ENCODE measurements at regions not wholly inside any gene's neighbourhood (a gene's known extent, or its start where the extent isn't known, plus 50 kb on each side); places are given as distances from the start of the nearest gene placed in this dataset.

DNA sequence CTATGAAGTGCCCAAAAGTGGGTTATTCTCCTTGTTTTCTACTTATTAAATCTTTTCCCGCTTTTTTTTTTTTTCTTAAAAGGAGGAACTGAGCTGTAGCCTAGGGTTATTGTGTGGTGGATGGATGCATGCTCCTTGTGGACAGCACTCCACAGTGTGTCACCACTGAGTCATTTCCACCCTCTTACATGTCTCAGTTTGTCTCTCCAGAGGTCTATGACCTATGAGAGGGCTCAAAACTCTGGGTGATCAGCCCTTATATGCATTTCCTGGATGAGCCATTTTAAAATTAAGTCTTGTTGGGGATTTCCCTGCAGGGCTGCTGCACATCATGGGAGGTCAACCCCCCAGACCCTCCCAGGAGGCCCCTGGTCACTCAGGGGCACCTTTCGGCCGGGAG is 102.2 kb upstream of the MOCS2 start:
- Histone ChIP-seq H3K27me3 (no peaks in the 10 kb centered on the region), H3K9me3 (no peaks in the 10 kb centered on the region), H3K4me1 (no peaks in the 10 kb centered on the region), H3K36me3 (no peaks in the 10 kb centered on the region), H3K4me3 (no peak overlapping the region), H3K27ac (no peak overlapping the region)
- intact Hi-C loops (cut with DNase I; ENCODE audit: low total_unique reads) (no loop called here), in situ Hi-C loops (cut with MboI; ENCODE audit: low pct_ligation_motif_present in 1 of 4, low pct_unique_long_range_greater_than_20kb in 1 of 4, low sequenced_read_pairs in 3 of 4) (no loop called here)
- TF ChIP-seq, protein P1, sequence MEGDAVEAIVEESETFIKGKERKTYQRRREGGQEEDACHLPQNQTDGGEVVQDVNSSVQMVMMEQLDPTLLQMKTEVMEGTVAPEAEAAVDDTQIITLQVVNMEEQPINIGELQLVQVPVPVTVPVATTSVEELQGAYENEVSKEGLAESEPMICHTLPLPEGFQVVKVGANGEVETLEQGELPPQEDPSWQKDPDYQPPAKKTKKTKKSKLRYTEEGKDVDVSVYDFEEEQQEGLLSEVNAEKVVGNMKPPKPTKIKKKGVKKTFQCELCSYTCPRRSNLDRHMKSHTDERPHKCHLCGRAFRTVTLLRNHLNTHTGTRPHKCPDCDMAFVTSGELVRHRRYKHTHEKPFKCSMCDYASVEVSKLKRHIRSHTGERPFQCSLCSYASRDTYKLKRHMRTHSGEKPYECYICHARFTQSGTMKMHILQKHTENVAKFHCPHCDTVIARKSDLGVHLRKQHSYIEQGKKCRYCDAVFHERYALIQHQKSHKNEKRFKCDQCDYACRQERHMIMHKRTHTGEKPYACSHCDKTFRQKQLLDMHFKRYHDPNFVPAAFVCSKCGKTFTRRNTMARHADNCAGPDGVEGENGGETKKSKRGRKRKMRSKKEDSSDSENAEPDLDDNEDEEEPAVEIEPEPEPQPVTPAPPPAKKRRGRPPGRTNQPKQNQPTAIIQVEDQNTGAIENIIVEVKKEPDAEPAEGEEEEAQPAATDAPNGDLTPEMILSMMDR (IDR thresholded peaks at IDR 0.05), result no peak
- 84 to 100% methylated on average over 1 to 3 of the region's 3 CpGs for WGBS, 2 donors (ENCODE audit: low coverage in 1 of 2)
- DNase-seq, result no peak

DNA sequence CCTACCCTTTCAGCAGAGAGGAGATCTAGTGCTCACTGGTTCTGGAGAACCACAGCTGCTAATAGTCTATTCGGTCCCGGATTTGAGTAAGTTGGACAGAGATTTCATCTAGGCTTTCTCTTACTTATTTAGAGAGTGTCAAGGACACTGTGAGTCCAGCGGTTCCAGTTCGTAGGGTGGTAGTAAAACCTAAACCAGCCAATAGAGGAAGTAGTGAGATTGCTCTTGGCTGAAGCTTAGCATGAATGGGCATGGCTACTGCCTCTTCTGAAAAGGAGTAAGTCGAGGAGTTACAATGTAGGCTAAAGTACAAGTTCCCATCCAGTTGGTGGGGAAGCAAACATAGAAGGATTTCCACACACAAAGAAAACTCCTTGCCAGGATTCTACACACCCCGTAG is 109.6 kb upstream of the MOCS2 start:
- H3K36me3 ChIP-seq, result no peaks in the 10 kb centered on the region
- H3K9me3 ChIP-seq, result peaks cover 0 to 4% of the 10 kb centered on the region in 2 donors
- intact Hi-C loops (cut with DNase I; ENCODE audit: low total_unique reads) (no loop called here), in situ Hi-C loops (cut with MboI; ENCODE audit: low pct_ligation_motif_present in 1 of 4, low pct_unique_long_range_greater_than_20kb in 1 of 4, low sequenced_read_pairs in 3 of 4) (no loop called here)
- no peak overlapping the region for H3K27ac ChIP-seq
- no peak for DNase-seq
- TF ChIP-seq EP300 (IDR thresholded peaks at IDR 0.05; ENCODE audit: low read depth) (no peak), POLR2AphosphoS5 (IDR thresholded peaks at IDR 0.05) (no peak), POLR2A (IDR thresholded peaks at IDR 0.05) (no peak)
- TF ChIP-seq, protein P1 (IDR thresholded peaks at IDR 0.05), result no peak
- WGBS, 2 donors (ENCODE audit: low coverage in 1 of 2), result 60 to 74% methylated on average over 3 to 6 of the region's 6 CpGs
- no peaks in the 10 kb centered on the region for H3K4me1 ChIP-seq
- no peak overlapping the region for H3K4me3 ChIP-seq
- H3K27me3 ChIP-seq, result no peaks in the 10 kb centered on the region

DNA sequence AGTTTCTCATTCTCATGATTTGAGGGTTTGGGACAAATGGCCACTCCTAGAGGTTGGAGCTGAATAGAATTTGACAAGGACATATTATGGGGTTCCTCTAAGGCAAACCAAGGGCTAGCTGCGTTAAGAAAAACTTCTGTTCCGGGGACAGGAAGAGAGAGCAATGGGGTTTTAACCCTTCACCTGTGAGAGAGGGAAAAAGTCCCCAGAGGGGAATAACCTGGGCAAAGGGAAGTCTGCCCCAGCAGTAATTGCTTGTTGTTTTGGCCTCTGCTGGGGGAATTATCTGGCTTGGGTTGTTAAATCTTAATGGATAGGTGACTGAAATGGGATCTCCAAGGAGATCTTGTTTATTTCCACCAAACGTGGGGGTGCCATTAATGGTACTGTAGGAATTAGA is 110.1 kb upstream of the MOCS2 start:
- no peak overlapping the region for H3K27ac ChIP-seq
- in situ Hi-C loops (cut with MboI; ENCODE audit: low pct_ligation_motif_present in 1 of 4, low pct_unique_long_range_greater_than_20kb in 1 of 4, low sequenced_read_pairs in 3 of 4), result no loop called here
- DNase-seq, result no peak
- 73 to 76% methylated on average over 3 of the region's 3 CpGs for WGBS, 2 donors (ENCODE audit: low coverage in 1 of 2)
- no peaks in the 10 kb centered on the region for H3K27me3 ChIP-seq
- intact Hi-C loops (cut with DNase I; ENCODE audit: low total_unique reads), result no loop called here
- no peaks in the 10 kb centered on the region for H3K36me3 ChIP-seq
- TF ChIP-seq, protein P1 (IDR thresholded peaks at IDR 0.05), result no peak
- no peak for TF ChIP-seq POLR2AphosphoS5 (IDR thresholded peaks at IDR 0.05)
- TF ChIP-seq POLR2A (IDR thresholded peaks at IDR 0.05), result no peak
- no peak for TF ChIP-seq EP300 (IDR thresholded peaks at IDR 0.05; ENCODE audit: low read depth)
- H3K4me1 ChIP-seq, result no peaks in the 10 kb centered on the region
- H3K9me3 ChIP-seq, result peaks cover 0 to 4% of the 10 kb centered on the region in 2 donors
- H3K4me3 ChIP-seq, result no peak overlapping the region

DNA sequence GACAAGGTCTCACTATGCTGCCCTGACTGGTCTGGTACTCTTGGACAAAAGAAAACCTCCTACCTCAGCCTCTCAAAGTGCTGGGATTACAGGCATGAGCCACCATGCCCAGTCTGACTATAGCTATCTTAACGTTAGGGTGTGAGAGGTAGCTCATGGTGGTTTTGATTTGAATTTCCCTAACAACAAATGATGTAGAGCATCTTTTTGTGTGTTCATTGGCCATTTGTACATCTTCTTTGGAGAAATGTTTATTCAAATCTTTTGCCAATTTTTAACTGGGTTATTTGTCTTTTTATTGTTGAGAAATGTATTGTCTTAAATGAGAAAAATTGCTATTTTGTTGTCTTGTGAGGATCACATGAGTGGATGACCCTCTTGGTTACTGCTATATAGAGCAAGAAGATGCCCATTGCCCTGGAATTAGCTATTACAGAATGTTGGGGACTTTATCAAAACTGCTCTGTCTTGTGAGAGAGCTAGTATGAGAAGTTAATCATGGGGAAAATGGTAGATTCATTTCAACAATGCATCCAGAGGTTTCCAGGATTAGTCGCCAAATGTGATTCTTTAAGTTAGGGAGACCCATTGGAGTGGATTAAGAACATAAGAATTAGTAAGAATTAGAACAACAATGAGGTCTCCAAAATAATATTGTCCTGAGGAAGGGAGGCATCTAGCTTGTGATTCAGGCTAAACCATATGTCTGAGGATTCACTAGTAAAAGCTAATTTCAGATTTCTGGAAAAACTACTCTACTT is 124.3 kb upstream of the MOCS2 start:
- Histone ChIP-seq H3K4me1 (no peaks in the 10 kb centered on the region), H3K4me3 (no peak overlapping the region), H3K9me3 (no peaks in the 10 kb centered on the region), H3K27me3 (no peaks in the 10 kb centered on the region), H3K36me3 (no peaks in the 10 kb centered on the region), H3K27ac (no peak overlapping the region)
- in situ Hi-C loops (cut with MboI; ENCODE audit: low pct_ligation_motif_present in 1 of 4, low pct_unique_long_range_greater_than_20kb in 1 of 4, low sequenced_read_pairs in 3 of 4) (no loop called here), intact Hi-C loops (cut with DNase I; ENCODE audit: low total_unique reads) (no loop called here)
- no peak for DNase-seq
- no peak for TF ChIP-seq EP300 (IDR thresholded peaks at IDR 0.05; ENCODE audit: low read depth)
- no peak for TF ChIP-seq POLR2A (IDR thresholded peaks at IDR 0.05)
- TF ChIP-seq POLR2AphosphoS5 (IDR thresholded peaks at IDR 0.05), result no peak
- TF ChIP-seq, protein P1 (IDR thresholded peaks at IDR 0.05), result no peak
- 73% methylated on average over 2 of the region's 2 CpGs; no CpG with 5 or more reads in 1 of the 2 donors for WGBS, 2 donors (ENCODE audit: low coverage in 1 of 2)
